ENCODE measurements at regions not wholly inside any gene's neighbourhood (a gene's known extent, or its start where the extent isn't known, plus 50 kb on each side); places are given as distances from the start of the nearest gene placed in this dataset.

GRCh38 chr7:113968713-113969112, 49.9 kb upstream of the PPP1R3A start:
- TF ChIP-seq POLR2A (IDR thresholded peaks at IDR 0.05) (no peak), CTCF (IDR thresholded peaks at IDR 0.05) (no peak)
